Parathyroid adenoma (tissue), 2 donors: ENCODE measurements at regions not wholly inside any gene's neighbourhood (a gene's known extent, or its start where the extent isn't known, plus 50 kb on each side); places are given as distances from the start of the nearest gene placed in this dataset.

Experiments
- H2AFZ ChIP-seq: fragments of 300-600 bp; sonication (generic); one replicate; pipeline ENCODE4 v1.7.0; 2017; ENCODE audit warnings: antibody characterized with exemption, mild to moderate bottlenecking
- H3K27ac ChIP-seq: fragments of 300-600 bp; sonication (generic); one replicate; pipeline ENCODE4 v1.7.0; 2017
- H3K27me3 ChIP-seq: fragments of 300-600 bp; sonication (generic); one replicate; pipeline ENCODE4 v1.7.0; 2017; ENCODE audit warnings: low read length; ENCODE audit not compliant: control insufficient read depth, insufficient read depth
- H3K36me3 ChIP-seq: fragments of 300-600 bp; sonication (generic); one replicate; pipeline ENCODE4 v1.7.0; 2017; ENCODE audit warnings: low read length; ENCODE audit not compliant: control insufficient read depth, insufficient read depth
- H3K4me1 ChIP-seq: fragments of 300-600 bp; sonication (generic); one replicate; pipeline ENCODE4 v1.7.0; 2017; ENCODE audit warnings: control low read depth
- H3K4me2 ChIP-seq: fragments of 300-600 bp; sonication (generic); one replicate; pipeline ENCODE4 v1.7.0; 2017; ENCODE audit warnings: low read length
- H3K4me3 ChIP-seq: fragments of 300-600 bp; sonication (generic); one replicate; pipeline ENCODE4 v1.7.0; 2017; ENCODE audit warnings: low read depth, low read length
- H3K79me2 ChIP-seq: fragments of 300-600 bp; sonication (generic); one replicate; pipeline ENCODE4 v1.7.0; 2017; ENCODE audit warnings: control low read depth
- H3K9ac ChIP-seq: fragments of 300-600 bp; sonication (generic); one replicate; pipeline ENCODE4 v1.7.0; 2017; ENCODE audit warnings: mild to moderate bottlenecking
- H3K9me3 ChIP-seq: fragments of 300-600 bp; sonication (generic); one replicate; pipeline ENCODE4 v1.7.0; 2017; ENCODE audit warnings: low read length; ENCODE audit not compliant: control insufficient read depth
- CTCF ChIP-seq: fragments of 300-600 bp; sonication (generic); IDR thresholded peaks from one replicate; pipeline ENCODE4 v1.7.0; 2017; ENCODE audit warnings: antibody characterized with exemption, mild to moderate bottlenecking
- donor health status: primary hyperparathyroidism.

GRCh38 chr1:185646202-185646683 lies 87.9 kb upstream of the HMCN1 start:
- H3K9me3 ChIP-seq: no peaks in the 10 kb centered on the region
- no peaks in the 10 kb centered on the region for H3K79me2 ChIP-seq
- H2AFZ ChIP-seq: peak overlapping the region; percentile 66
- H3K4me3 ChIP-seq: peak overlapping the region; percentile 7
- H3K9ac ChIP-seq: no peak overlapping the region
- H3K36me3 ChIP-seq: no peaks in the 10 kb centered on the region
- H3K27me3 ChIP-seq: no peaks in the 10 kb centered on the region
- no peaks in the 10 kb centered on the region for H3K4me1 ChIP-seq
- H3K27ac ChIP-seq: peak overlapping the region; percentile 15
- no peak for TF ChIP-seq CTCF
- peak overlapping the region; percentile 43 for H3K4me2 ChIP-seq

GRCh38 chr1:185645686-185646085 lies 88.5 kb upstream of the HMCN1 start:
- no peak for TF ChIP-seq CTCF
- Histone ChIP-seq H3K4me1 (no peaks in the 10 kb centered on the region), H2AFZ (no peak overlapping the region), H3K9me3 (no peaks in the 10 kb centered on the region), H3K4me2 (no peak overlapping the region), H3K79me2 (no peaks in the 10 kb centered on the region), H3K4me3 (no peak overlapping the region), H3K27ac (no peak overlapping the region), H3K27me3 (no peaks in the 10 kb centered on the region), H3K9ac (no peak overlapping the region), H3K36me3 (no peaks in the 10 kb centered on the region)

- H3K27me3 ChIP-seq: no peaks in the 10 kb centered on the region
- H3K4me1 ChIP-seq: no peaks in the 10 kb centered on the region
- H3K27ac ChIP-seq: no peak overlapping the region
Observed at GRCh38 chr1:185645162-185645640, 89.0 kb upstream of the HMCN1 start.

GRCh38 chr1:185644531-185644930 lies 89.7 kb upstream of the HMCN1 start:
- Histone ChIP-seq H3K4me2 (no peak overlapping the region), H3K79me2 (no peaks in the 10 kb centered on the region), H2AFZ (no peak overlapping the region), H3K36me3 (no peaks in the 10 kb centered on the region), H3K9ac (no peak overlapping the region), H3K27ac (no peak overlapping the region), H3K27me3 (no peaks in the 10 kb centered on the region), H3K4me3 (no peak overlapping the region), H3K4me1 (no peaks in the 10 kb centered on the region), H3K9me3 (no peaks in the 10 kb centered on the region)
- TF ChIP-seq CTCF: no peak

More at GRCh38 chr1:185645162-185645640, 89.0 kb upstream of the HMCN1 start:
- Histone ChIP-seq H3K9me3 (no peaks in the 10 kb centered on the region), H2AFZ (no peak overlapping the region), H3K4me3 (no peak overlapping the region), H3K79me2 (no peaks in the 10 kb centered on the region), H3K9ac (no peak overlapping the region), H3K4me2 (no peak overlapping the region), H3K36me3 (no peaks in the 10 kb centered on the region)
- TF ChIP-seq CTCF: no peak

- Histone ChIP-seq H3K4me3 (no peak overlapping the region), H3K36me3 (no peaks in the 10 kb centered on the region), H3K4me1 (no peaks in the 10 kb centered on the region), H3K9me3 (no peaks in the 10 kb centered on the region), H3K79me2 (no peaks in the 10 kb centered on the region), H2AFZ (no peak overlapping the region), H3K27ac (no peak overlapping the region), H3K4me2 (no peak overlapping the region), H3K9ac (no peak overlapping the region), H3K27me3 (no peaks in the 10 kb centered on the region)
- no peak for TF ChIP-seq CTCF
Observed at GRCh38 chr1:185636848-185637247, 97.3 kb upstream of the HMCN1 start.
